ENCODE measurements at regions not wholly inside any gene's neighbourhood (a gene's known extent, or its start where the extent isn't known, plus 50 kb on each side); places are given as distances from the start of the nearest gene placed in this dataset.
"Not testable (repeated sequence)": the region's sequence is repeated elsewhere in the genome, so short reads cannot be mapped to it uniquely, and the experiment has no call there.

GRCh38 chr2:16363581-16363980 lies 302.1 kb downstream of the CYRIA start:
- DNase-seq (ENCODE audit: low read depth), result no peak

- no peak for DNase-seq (ENCODE audit: low read depth)
Observed at GRCh38 chr2:16362611-16363010, 303.0 kb downstream of the CYRIA start.

- DNase-seq (ENCODE audit: low read depth), result no peak
Observed at GRCh38 chr2:16361261-16361995, 304.2 kb downstream of the CYRIA start.

- DNase-seq (ENCODE audit: low read depth), result no peak
Observed at GRCh38 chr2:16359961-16360360, 305.7 kb downstream of the CYRIA start.

- no peak for DNase-seq (ENCODE audit: low read depth)
Observed at GRCh38 chr2:16357188-16357587, 308.4 kb downstream of the CYRIA start.

GRCh38 chr2:16351541-16351940 lies 314.1 kb downstream of the CYRIA start:
- DNase-seq (ENCODE audit: low read depth), result no peak

- no peak for DNase-seq (ENCODE audit: low read depth)
Observed at GRCh38 chr2:16351137-16351536, 314.5 kb downstream of the CYRIA start.

GRCh38 chr2:16350211-16350610 lies 315.4 kb downstream of the CYRIA start:
- no peak for DNase-seq (ENCODE audit: low read depth)

- DNase-seq (ENCODE audit: low read depth), result no peak
Observed at GRCh38 chr2:16349811-16350210, 315.8 kb downstream of the CYRIA start.

GRCh38 chr2:16348821-16349515 lies 316.7 kb downstream of the CYRIA start:
- DNase-seq (ENCODE audit: low read depth), result no peak

GRCh38 chr2:16346671-16347070 lies 319.0 kb downstream of the CYRIA start:
- no peak for DNase-seq (ENCODE audit: low read depth)

GRCh38 chr2:16345231-16345630 lies 320.4 kb downstream of the CYRIA start:
- DNase-seq (ENCODE audit: low read depth), result not testable (repeated sequence)

- no peak for DNase-seq (ENCODE audit: low read depth)
Observed at GRCh38 chr2:16339206-16339605, 326.4 kb downstream of the CYRIA start.

GRCh38 chr2:16338026-16338425 lies 327.6 kb downstream of the CYRIA start:
- DNase-seq (ENCODE audit: low read depth), result no peak

GRCh38 chr2:16336916-16337315 lies 328.7 kb downstream of the CYRIA start:
- no peak for DNase-seq (ENCODE audit: low read depth)

- DNase-seq (ENCODE audit: low read depth), result no peak
Observed at GRCh38 chr2:16336491-16336890, 329.1 kb downstream of the CYRIA start.

GRCh38 chr2:16335947-16336346 lies 329.7 kb downstream of the CYRIA start:
- DNase-seq (ENCODE audit: low read depth), result no peak

- no peak for DNase-seq (ENCODE audit: low read depth)
Observed at GRCh38 chr2:16335604-16335930, 330.1 kb downstream of the CYRIA start.

GRCh38 chr2:16334886-16335603 lies 330.6 kb downstream of the CYRIA start:
- DNase-seq (ENCODE audit: low read depth), result no peak

GRCh38 chr2:16334366-16334765 lies 331.3 kb downstream of the CYRIA start:
- no peak for DNase-seq (ENCODE audit: low read depth)

- no peak for DNase-seq (ENCODE audit: low read depth)
Observed at GRCh38 chr2:16333681-16334080, 332.0 kb downstream of the CYRIA start.

- no peak for DNase-seq (ENCODE audit: low read depth)
Observed at GRCh38 chr2:16332681-16333557, 332.7 kb downstream of the CYRIA start.
